ENCODE measurements at regions not wholly inside any gene's neighbourhood (a gene's known extent, or its start where the extent isn't known, plus 50 kb on each side); places are given as distances from the start of the nearest gene placed in this dataset.
"Not testable (repeated sequence)": the region's sequence is repeated elsewhere in the genome, so short reads cannot be mapped to it uniquely, and the experiment has no call there.

DNA sequence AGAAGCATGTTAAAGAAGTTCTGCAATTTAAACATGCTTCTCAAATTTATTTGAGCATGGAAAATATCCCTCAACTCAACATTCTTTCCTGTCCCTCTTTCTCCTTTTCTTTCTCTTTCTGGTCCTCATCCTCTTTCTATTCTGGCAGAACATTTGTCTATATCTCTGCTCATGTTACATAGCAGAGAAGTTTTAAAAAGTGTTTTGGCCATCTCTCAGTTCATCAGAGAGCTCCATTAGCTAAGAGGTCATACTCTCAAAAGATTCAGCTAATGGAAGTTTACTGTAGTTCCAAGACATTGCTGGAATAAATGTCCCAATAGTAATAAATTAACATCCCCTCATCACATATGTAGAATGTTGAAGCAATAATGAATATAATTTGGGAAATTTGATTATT is 53.5 kb downstream of the XCL2 start:
- DNase-seq = no peak

DNA sequence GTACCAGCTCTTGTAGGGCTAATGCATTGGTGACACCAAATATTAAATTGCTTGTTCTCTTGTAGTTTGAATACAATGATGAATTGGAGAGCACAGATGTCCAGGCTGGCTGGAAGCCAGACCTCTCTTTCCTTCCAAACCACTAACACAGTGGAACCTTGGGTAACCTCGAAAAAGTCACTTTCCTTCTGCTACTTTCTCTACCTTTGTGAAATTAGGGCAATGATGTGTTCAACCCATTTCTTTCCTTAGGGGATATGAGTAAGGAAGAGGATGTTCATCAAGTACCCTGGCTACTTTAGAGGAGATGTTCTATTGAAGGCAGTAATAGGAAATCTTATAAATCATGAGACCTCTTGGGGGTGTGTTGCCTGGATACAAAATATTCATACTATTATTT is 55.7 kb downstream of the XCL2 start:
- DNase-seq = no peak

- DNase-seq = not testable (repeated sequence)
Observed at GRCh38 chr1:168486820-168487219, 57.0 kb downstream of the XCL2 start.

- peak; percentile 34 for DNase-seq
Observed at GRCh38 chr1:168485048-168485447, 58.7 kb downstream of the XCL2 start.

DNA sequence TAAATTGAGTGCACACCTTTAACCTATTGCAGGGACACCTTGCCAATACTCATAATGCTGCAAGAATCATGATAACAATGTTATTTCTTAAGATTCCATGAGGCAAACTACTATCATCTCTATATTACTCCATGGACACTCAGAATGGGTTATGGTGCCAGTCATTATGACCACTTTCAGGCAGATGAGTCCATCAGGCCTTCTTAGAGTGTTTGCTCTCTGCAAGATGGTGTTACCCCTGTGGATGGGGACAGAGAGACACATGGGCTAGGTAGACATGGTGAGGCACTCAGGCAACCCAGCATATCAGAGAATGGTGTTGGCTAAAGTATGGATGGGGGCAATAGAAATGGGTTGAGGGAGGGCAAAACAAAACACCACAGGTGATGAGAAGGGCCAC is 59.7 kb downstream of the XCL2 start:
- no peak for DNase-seq

DNA sequence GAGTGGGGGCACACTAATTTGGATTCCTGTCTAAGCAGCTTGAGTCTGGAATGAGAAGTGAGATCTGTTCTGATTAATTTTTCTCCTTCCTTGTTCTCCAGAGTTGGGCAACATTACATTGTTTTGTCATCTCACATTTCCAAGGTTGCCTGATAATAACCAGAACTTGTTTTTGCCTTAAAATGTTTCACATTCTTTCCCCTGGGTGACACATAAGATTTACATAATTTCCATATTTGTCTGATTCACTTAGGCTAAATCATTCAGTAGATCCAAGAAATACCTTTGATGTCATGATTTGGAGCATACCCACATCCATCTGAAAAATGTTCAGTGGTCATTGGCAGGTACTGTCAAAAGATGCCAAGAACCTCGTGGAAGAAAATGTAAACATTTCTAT is 60.3 kb downstream of the XCL2 start:
- no peak for DNase-seq

GRCh38 chr1:168482106-168482505 is 61.7 kb downstream of the XCL2 start:
- DNase-seq = no peak

DNA sequence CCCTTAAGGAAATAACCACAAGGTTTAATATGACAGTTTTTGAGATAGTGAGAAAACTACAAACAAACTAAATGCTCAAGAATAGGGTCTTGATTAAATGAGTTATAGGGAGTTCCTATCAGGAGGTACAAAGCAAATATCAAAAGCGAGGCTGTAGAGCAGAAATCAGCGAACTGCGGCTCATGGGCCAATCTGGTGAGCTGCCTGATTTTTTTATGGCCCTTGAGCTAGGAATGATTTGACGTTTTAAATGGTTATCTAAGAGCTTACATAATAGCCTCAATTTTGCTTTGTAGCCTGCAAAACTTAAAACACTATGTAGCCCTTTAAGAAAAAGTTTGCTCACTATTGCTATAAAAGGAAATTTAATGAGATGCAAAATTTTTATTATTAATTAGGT is 62.2 kb downstream of the XCL2 start:
- no peak for DNase-seq

DNA sequence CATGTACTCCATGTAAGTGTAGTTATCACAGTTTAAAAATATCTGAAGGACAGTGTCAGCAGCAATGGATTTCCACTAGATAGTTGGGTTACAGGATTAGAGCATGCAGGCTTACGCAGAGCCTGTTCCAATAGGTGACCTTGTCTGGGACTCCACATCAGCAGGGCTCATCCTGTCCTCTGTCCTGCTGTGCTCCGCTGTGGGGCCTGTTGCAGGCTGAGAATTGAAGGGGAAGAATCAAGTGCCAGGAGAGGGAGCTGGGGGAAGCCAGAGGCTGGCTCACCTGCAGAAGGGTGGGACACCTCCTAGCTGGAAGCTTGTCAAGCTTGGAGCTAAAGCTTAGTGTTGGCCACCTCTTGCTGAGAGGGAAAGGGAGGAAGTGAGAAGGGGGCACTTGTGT is 62.8 kb downstream of the XCL2 start:
- no peak for DNase-seq

DNA sequence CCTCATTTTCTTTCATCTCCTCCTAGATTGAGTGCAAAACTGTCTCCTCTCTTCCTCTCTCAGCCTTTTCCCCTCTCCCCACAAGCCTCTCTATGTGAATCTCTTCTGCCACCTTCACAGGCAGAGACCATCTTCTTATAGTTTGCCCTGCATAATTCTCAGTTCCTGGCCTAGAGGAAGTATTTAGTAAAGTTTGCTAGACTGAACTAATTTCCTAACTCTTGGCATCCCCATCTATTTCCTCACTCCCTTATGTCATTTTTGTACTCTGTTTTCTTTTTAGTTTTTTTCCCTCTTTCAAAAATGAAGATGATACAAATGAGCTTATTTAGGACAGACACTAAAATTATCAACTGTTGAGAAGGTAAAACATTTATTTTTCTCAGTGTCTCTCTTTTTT is 66.0 kb downstream of the XCL2 start:
- DNase-seq = no peak

DNA sequence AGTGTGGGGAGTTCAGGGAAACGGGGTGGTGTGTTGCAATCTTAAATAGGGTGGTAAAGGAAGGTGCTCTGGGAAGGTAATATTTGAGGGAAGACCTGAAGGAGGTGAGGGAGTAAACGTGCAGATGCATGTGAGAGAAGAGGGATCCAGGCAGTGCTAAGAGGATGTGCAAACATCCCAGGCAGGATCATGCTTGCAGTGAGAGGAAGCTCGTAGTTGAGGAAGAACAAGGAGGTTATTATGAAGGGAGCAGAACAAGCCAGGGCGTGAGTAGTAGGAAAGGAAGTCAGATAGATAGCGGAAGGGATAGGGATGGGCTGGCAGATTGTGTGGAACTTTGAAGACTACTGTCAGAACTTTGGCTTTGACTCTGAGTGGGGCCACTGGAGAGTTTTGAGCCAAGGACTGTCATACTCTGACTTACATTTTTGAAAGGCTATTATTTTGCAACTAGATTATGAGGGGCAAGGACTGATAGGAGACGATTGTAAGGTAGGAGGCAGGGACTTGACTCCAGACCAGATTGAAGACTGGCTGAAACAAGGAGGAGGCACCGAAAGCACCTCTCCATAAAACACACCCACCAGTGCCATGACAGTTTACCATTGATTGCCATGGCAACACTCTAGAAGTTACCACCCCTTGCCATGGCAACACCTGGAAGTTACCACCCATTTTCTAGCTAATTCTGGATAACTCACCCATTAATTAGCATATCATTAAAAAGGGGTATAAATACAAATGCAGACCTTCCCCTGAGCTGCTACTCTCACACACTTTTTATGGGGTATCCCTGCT is 67.0 kb downstream of the XCL2 start:
- DNase-seq = no peak

DNA sequence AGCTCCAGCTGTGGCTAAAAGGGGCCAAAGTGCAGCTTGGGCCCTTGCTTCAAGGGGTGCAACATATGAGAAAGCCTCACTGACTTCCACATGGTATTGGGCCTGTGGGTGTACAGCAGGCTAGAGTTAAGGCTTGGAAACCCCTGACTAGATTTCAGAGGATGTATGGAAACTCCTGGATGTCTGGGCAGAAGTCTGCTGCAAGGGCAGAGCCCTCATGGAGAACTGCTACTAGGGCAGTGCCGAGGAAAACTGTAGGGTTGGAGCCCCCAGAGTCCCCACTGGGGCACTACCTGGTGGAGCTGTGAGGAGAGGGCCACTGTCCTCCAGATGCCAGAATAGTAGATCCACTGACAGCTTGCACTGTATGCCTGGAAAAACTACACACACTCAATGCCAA is 69.5 kb downstream of the XCL2 start:
- DNase-seq = no peak

- no peak for DNase-seq
Observed at GRCh38 chr1:168473126-168473525, 70.7 kb downstream of the XCL2 start.

GRCh38 chr1:168472223-168472622 is 71.6 kb downstream of the XCL2 start:
- no peak for DNase-seq

DNA sequence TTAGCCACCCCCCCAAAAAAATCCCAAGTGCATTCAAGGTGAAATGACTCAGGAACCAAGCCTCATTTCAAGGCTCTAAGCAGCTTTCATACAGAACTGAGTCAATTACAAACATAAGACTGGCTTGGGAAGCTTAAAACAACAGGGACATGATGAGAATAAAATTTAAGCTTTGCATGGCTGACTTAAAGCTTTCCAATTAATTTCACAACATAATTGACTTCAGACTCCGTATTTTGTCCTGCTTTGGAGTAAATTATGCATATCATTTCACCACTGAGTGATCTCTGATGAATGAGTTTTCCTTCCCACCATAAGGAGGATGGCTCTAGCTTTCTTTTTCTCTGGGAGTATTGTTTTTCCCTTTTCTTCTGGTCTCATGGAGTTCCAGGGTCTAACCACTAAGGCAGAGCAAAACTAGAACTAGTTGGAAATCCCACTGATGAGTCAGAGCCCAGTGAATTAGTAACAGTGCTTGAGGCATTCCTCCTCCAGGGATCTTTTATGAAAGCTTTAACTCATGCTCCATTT is 72.8 kb downstream of the XCL2 start:
- no peak for DNase-seq

GRCh38 chr1:168469690-168470089 is 74.1 kb downstream of the XCL2 start:
- DNase-seq = peak; percentile 28

- no peak for DNase-seq
Observed at GRCh38 chr1:168468822-168469221, 75.0 kb downstream of the XCL2 start.

DNA sequence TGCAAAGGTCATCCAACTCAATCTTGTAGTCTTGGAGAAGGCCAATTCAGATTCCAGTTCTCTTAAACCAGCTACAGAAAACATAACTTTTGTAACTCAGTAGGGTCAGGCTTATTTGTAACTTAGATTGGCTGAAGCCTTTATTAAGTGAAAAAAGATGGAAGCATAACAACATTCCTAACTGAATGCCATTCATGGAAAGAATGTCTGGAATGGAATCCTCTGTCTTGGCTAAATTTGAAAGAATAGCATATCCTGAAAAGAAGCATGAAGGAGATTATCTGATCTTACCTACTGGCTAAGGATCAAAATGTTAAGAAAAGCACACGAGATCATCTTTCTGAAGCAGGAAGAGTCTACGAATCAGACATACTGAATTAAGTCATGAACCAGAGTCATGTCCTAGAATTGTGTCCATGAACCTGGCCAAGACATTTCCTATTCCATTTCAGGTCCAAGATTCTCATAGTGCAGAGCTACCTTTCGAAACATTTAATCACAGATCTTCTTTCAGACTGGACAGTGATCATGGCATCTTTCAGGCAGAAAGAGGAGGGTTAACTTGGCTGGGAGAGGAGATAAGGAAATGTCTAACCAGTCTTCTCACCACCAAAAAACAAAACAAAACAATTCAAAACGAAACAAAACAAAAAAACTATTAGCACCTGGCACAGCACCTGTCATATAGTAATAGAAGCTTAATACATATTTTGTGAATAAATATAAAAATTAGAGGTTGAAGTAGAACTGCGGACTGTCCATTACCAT is 75.6 kb downstream of the XCL2 start:
- no peak for DNase-seq

DNA sequence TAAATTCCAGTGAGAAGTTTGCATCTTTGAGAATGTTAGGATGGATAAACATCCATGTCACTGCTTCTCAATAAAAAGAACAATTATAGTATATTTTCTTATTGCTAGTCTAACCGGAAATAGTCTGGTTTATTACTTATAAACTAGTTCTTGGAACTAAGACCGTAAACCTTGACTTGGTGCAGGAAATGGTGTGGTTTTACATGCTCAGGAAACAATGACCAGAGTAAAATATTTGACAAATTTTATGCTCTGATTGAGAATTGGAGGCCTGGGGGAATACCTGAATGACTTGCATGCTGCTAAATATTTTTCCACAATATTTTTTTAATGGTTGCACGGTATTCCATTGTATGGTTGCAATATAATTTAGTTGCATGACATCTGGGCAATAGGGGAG is 76.3 kb downstream of the XCL2 start:
- DNase-seq = peak; percentile 35

GRCh38 chr1:168466714-168467131 is 77.1 kb downstream of the XCL2 start:
- no peak for DNase-seq

DNA sequence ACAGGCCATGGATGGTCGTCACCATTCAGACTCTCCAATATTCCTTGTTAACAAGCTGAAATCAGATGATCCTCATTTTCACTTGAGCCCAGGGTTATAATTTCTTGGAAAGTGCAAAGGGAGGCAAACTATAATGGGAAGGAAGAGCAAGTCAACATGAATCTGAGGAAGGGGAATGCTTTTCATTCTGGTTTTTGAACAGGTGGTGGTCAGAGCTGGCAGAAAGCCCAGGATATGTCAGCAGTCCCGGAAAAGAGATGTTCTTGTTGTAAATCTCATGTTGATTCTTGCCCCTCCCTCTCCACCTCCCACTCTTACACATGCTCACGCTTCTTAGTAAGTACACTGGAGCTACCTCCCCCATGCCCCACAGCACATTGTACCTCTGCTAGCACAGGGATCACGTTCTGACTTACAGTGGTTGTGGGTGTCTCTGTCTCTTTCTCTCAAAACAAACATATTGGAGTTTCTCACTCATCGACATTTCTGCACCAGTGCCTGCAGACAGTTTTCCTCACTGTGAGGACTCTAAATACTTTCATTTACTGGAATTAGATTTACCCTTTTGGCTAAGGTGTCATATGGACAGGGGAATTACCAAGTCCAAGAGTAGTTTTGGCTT is 77.6 kb downstream of the XCL2 start:
- DNase-seq = peak; percentile 28

- DNase-seq = not testable (repeated sequence)
Observed at GRCh38 chr1:168461108-168461507, 82.7 kb downstream of the XCL2 start.

- DNase-seq = not testable (repeated sequence)
Observed at GRCh38 chr1:168457296-168457695, 86.5 kb downstream of the XCL2 start.

GRCh38 chr1:168455764-168456163 is 88.0 kb downstream of the XCL2 start:
- no peak for DNase-seq

Measured in CD4-positive, alpha-beta T cell treated with Interleukin-10 for 1 hour (primary cell).